Psoas muscle (tissue), 7 donors: ENCODE measurements at regions not wholly inside any gene's neighbourhood (a gene's known extent, or its start where the extent isn't known, plus 50 kb on each side); places are given as distances from the start of the nearest gene placed in this dataset.

Experiments used
- ATAC-seq, 4 donors: fragments of 200-7000 bp; cut with Tn5 transposase; one replicate each; pipeline ENCODE4 v1.9.1; 2020; ENCODE audit warnings: moderate library complexity in 3 of 4, mild to moderate bottlenecking in 2 of 4
- DNase-seq, 2 donors: peaks; one replicate each; pipeline ENCODE4 v3.0.0-alpha.2; 2020
- H3K27ac ChIP-seq: fragments of 200-600 bp; one replicate; pipeline ENCODE4 v1.8.0; 2022
- H3K27me3 ChIP-seq, 3 donors: fragments of 200-600 bp in 1 of 3; one replicate each; pipeline versions ENCODE4 v1.6.1 to v1.8.0; 2013 to 2022; ENCODE audit warnings: low read length in 2 of 3, mild to moderate bottlenecking in 2 of 3, moderate library complexity in 1 of 3; ENCODE audit not compliant: insufficient read depth in 3 of 3
- H3K36me3 ChIP-seq, 2 donors: fragments of 200-600 bp in 1 of 2; one replicate each; pipeline versions ENCODE4 v1.6.1 to v1.8.0; 2013 to 2022; ENCODE audit warnings: low read depth in 1 of 2, mild to moderate bottlenecking in 1 of 2, moderate library complexity in 1 of 2; ENCODE audit not compliant: insufficient read depth in 1 of 2
- H3K4me1 ChIP-seq: fragments of 200-600 bp; one replicate; pipeline ENCODE4 v1.8.0; 2022
- H3K4me3 ChIP-seq: fragments of 200-600 bp; one replicate; pipeline ENCODE4 v1.8.0; 2022; ENCODE audit warnings: mild to moderate bottlenecking
- H3K9me3 ChIP-seq: fragments of 200-600 bp; one replicate; pipeline ENCODE4 v1.8.0; 2022
- WGBS, 3 donors: extraction: QIAGEN DNeasy Blood & Tissue Kit; methylation state at CpG; one replicate each; pipeline versions ENCODE4 v1.1.6 to v1.1.7; 2013; 5-methylcytosine and 5-hydroxymethylcytosine counted together
- intact Hi-C, 2 donors: fragments of 100-400 bp; cut with DNase I; formaldehyde crosslinking; loops; one replicate each; pipeline versions ENCODE4 v1.11.0 to v1.14.2; 2022
- TF ChIP-seq, protein P1 (sequence below): fragments of 200-600 bp; IDR thresholded peaks from one replicate; pipeline ENCODE4 v1.8.0; 2022; ENCODE audit warnings: antibody characterized with exemption
- donor health status: healthy with polysubstance abuse.
- donor health status: DM: no; HTN: no; CAD: no; lungs with moderate emphysema.
- donor health status: Bipolar disorder and iron deficiency.
- donor health status: healthy.
- donor health status: DM: yes; HTN: yes; CAD: no.
- donor health status: DM: no; HTN: no; CAD: no.
- donor health status: DM: yes; HTN: yes; CAD: no.

- 86 to 90% (median 87%) methylated on average over 3 of the region's 3 CpGs for whole genome bisulfite sequencing, 3 donors
- Histone ChIP-seq H3K27me3 (peaks cover 0 to 2% (median 0%) of the 10 kb centered on the region in 3 donors), H3K36me3 (no peaks in the 10 kb centered on the region), H3K27ac (no peak overlapping the region), H3K9me3 (no peaks in the 10 kb centered on the region), H3K4me3 (no peak overlapping the region), H3K4me1 (no peaks in the 10 kb centered on the region)
- DNase-seq (no peak), ATAC-seq (no peak)
- TF ChIP-seq, protein P1, sequence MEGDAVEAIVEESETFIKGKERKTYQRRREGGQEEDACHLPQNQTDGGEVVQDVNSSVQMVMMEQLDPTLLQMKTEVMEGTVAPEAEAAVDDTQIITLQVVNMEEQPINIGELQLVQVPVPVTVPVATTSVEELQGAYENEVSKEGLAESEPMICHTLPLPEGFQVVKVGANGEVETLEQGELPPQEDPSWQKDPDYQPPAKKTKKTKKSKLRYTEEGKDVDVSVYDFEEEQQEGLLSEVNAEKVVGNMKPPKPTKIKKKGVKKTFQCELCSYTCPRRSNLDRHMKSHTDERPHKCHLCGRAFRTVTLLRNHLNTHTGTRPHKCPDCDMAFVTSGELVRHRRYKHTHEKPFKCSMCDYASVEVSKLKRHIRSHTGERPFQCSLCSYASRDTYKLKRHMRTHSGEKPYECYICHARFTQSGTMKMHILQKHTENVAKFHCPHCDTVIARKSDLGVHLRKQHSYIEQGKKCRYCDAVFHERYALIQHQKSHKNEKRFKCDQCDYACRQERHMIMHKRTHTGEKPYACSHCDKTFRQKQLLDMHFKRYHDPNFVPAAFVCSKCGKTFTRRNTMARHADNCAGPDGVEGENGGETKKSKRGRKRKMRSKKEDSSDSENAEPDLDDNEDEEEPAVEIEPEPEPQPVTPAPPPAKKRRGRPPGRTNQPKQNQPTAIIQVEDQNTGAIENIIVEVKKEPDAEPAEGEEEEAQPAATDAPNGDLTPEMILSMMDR = no peak
- intact Hi-C loops = no loop called here
These were observed 299.8 kb downstream of the GLRX3 start for GRCh38 chr10:130435961-130436360.

DNA sequence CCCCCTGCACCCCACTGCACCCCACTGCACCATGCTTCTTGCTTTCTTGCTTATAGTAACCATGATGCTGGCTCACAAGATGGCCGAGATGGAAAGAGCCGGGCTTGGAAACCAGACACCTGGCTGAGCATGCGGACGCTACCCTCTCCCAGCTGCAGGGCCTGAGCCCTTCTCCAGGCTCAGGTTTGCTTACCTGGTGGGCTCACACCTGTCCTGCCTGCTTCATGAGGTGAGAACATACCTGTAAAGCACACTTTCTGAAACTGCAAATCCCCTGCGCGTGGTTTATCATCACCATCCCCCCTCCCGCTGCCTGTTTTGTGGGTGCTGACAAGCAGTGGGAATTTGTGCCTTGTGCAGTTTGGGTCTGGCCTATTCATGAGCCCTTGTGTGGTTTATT is 302.7 kb downstream of the GLRX3 start:
- H3K36me3 ChIP-seq = no peaks in the 10 kb centered on the region
- ATAC-seq = no peak
- no peak overlapping the region for H3K4me3 ChIP-seq
- 86 to 92% (median 90%) methylated on average over 7 of the region's 7 CpGs for WGBS, 3 donors
- H3K4me1 ChIP-seq = no peaks in the 10 kb centered on the region
- H3K27me3 ChIP-seq = peaks cover 0 to 4% (median 2%) of the 10 kb centered on the region in 3 donors
- H3K27ac ChIP-seq = no peak overlapping the region
- DNase-seq = no peak
- intact Hi-C loops = no loop called here
- TF ChIP-seq, protein P1 = no peak
- H3K9me3 ChIP-seq = no peaks in the 10 kb centered on the region

DNA sequence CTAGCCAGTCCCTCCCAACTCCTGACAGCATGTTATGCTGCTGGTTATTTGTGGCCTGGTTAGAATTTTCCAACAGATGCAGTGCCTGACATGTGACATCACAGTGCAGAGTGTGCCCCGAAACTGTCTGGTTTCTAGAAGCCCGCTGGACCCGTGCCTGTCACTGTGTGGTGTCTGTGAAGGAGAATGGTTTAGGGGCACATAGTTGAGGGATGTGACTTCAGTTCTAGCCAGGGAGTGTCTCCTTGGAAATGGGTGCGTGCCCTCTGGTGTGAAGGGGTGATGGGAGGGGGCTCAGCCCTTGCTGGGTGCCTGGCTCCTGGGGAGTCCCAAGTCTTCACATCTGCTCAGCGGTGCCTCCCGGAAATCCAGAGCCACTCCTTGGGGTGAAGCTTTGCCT is 303.6 kb downstream of the GLRX3 start:
- H3K9me3 ChIP-seq = no peaks in the 10 kb centered on the region
- H3K27me3 ChIP-seq = peaks cover 0 to 4% (median 2%) of the 10 kb centered on the region in 3 donors
- 86 to 89% (median 88%) methylated on average over 6 of the region's 6 CpGs for WGBS, 3 donors
- no peak for ATAC-seq
- TF ChIP-seq, protein P1 = no peak
- intact Hi-C loops = no loop called here
- H3K4me1 ChIP-seq = no peaks in the 10 kb centered on the region
- H3K36me3 ChIP-seq = no peaks in the 10 kb centered on the region
- H3K27ac ChIP-seq = no peak overlapping the region
- H3K4me3 ChIP-seq = no peak overlapping the region
- no peak for DNase-seq

- WGBS, 3 donors = 76 to 93% (median 89%) methylated on average over 5 of the region's 5 CpGs
- Histone ChIP-seq H3K27me3 (peaks cover 0 to 4% (median 2%) of the 10 kb centered on the region in 3 donors), H3K9me3 (no peaks in the 10 kb centered on the region), H3K4me1 (no peaks in the 10 kb centered on the region), H3K36me3 (no peaks in the 10 kb centered on the region), H3K4me3 (no peak overlapping the region), H3K27ac (no peak overlapping the region)
- TF ChIP-seq, protein P1 = no peak
- intact Hi-C loops = no loop called here
- ATAC-seq (no peak), DNase-seq (no peak)
These were observed 304.3 kb downstream of the GLRX3 start for GRCh38 chr10:130440494-130440893.

DNA sequence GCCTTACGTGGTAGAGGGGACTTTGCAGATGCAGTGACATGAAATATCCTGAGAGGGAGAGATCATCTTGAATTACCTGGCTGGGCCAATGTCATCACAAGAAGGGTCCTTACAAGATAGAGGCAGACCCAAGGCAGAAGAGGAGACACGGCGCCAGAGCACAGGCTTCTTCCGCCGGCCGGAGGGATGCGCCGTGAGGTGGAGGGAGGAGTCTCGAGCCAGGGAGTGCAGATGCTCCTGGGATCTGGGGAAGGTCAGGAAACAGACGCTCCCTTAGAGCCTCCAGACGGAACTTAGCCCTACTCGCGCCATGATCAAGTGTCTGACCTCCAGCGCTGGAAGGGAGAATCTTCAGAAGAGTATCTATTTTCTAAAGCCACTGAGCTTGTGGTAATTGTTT is 304.8 kb downstream of the GLRX3 start:
- Histone ChIP-seq H3K27me3 (peaks cover 0 to 4% (median 2%) of the 10 kb centered on the region in 3 donors), H3K4me1 (no peaks in the 10 kb centered on the region), H3K9me3 (no peaks in the 10 kb centered on the region), H3K4me3 (no peak overlapping the region), H3K27ac (no peak overlapping the region), H3K36me3 (no peaks in the 10 kb centered on the region)
- WGBS, 3 donors = 59 to 74% (median 71%) methylated on average over 14 of the region's 14 CpGs
- ATAC-seq = no peak
- TF ChIP-seq, protein P1 = no peak
- intact Hi-C loops = no loop called here
- DNase-seq = no peak
